WERI-Rb-1 (cell line): ENCODE measurements at regions not wholly inside any gene's neighbourhood (a gene's known extent, or its start where the extent isn't known, plus 50 kb on each side); places are given as distances from the start of the nearest gene placed in this dataset.
"Not testable (repeated sequence)": the region's sequence is repeated elsewhere in the genome, so short reads cannot be mapped to it uniquely, and the experiment has no call there.

Experiments
- DNase-seq: peaks from one replicate; pipeline ENCODE4 v3.0.0-alpha.2; 2020
- H3K27ac ChIP-seq: fragments of 250-450 bp; sonication (Bioruptor Pico); 2 replicates; pipeline ENCODE4 v1.5.1; 2020; ENCODE audit warnings: mild to moderate bottlenecking, moderate library complexity
- H3K27me3 ChIP-seq: fragments of 250-450 bp; sonication (Bioruptor Pico); 2 replicates; pipeline ENCODE4 v1.5.1; 2021; ENCODE audit warnings: mild to moderate bottlenecking, low read depth, moderate library complexity; ENCODE audit not compliant: insufficient read depth, severe bottlenecking
- H3K36me3 ChIP-seq: fragments of 250-450 bp; sonication (Bioruptor Pico); 2 replicates; pipeline ENCODE4 v1.5.1; 2020; ENCODE audit warnings: mild to moderate bottlenecking, moderate library complexity
- H3K4me3 ChIP-seq: 2 replicates; pipeline ENCODE4 v1.5.1; 2011; ENCODE audit warnings: low read depth, mild to moderate bottlenecking, control low read depth, low read length
- H3K9me3 ChIP-seq: fragments of 250-450 bp; sonication (Bioruptor Pico); 2 replicates; pipeline ENCODE4 v1.5.1; 2021; ENCODE audit warnings: mild to moderate bottlenecking, moderate library complexity; ENCODE audit not compliant: severe bottlenecking
- TF ChIP-seq, protein P1 (sequence below): IDR thresholded peaks from 2 replicates; pipeline ENCODE4 v1.5.1; 2011; ENCODE audit warnings: low read depth, mild to moderate bottlenecking, control low read depth, inconsistent platforms, low read length

DNA sequence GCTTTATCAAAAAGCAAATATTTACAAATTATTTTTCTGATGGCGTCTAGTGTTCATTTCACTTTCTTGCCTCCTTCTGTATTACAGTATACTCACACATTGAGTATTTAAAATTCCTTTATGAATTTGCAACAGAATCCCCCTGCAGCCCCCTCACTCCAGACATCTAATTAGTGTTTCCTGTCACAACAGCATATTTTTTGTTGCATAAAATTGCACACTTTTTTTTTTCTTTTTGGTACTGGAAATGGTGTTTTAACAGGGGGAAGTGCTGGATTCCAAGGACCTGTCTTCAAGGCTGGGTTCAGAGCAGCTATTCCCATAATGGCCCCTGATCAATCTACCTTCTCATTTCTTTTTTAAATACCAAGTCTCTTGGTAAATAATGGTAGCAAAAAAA lies 184.3 kb upstream of the HMCN1 start:
- H3K9me3 ChIP-seq, result no peaks in the 10 kb centered on the region
- H3K36me3 ChIP-seq, result no peaks in the 10 kb centered on the region
- no peak for DNase-seq
- H3K27me3 ChIP-seq, result no peaks in the 10 kb centered on the region
- H3K27ac ChIP-seq, result no peak overlapping the region
- TF ChIP-seq, protein P1, sequence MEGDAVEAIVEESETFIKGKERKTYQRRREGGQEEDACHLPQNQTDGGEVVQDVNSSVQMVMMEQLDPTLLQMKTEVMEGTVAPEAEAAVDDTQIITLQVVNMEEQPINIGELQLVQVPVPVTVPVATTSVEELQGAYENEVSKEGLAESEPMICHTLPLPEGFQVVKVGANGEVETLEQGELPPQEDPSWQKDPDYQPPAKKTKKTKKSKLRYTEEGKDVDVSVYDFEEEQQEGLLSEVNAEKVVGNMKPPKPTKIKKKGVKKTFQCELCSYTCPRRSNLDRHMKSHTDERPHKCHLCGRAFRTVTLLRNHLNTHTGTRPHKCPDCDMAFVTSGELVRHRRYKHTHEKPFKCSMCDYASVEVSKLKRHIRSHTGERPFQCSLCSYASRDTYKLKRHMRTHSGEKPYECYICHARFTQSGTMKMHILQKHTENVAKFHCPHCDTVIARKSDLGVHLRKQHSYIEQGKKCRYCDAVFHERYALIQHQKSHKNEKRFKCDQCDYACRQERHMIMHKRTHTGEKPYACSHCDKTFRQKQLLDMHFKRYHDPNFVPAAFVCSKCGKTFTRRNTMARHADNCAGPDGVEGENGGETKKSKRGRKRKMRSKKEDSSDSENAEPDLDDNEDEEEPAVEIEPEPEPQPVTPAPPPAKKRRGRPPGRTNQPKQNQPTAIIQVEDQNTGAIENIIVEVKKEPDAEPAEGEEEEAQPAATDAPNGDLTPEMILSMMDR, result no peak
- no peak overlapping the region for H3K4me3 ChIP-seq

DNA sequence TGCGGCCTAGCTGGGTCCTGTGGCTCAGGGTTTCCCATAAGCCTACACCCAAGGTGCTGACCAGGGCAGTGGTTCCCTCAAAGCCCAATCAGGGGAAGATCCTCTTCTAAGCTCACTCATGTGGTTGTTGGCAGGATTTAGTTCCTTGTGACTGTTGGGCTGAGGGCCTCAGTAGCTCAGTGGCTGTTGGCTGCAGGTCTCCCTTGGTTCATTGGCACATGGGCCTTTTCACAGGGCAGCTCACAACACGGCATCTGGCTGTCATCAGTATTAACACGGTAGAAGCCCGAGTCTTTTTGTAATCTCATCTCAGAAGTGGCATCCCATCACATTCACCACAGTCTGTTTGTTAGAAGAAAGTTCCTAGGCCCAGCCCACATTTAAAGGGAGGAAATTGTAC lies 188.2 kb upstream of the HMCN1 start:
- TF ChIP-seq, protein P1, result no peak
- no peaks in the 10 kb centered on the region for H3K9me3 ChIP-seq

DNA sequence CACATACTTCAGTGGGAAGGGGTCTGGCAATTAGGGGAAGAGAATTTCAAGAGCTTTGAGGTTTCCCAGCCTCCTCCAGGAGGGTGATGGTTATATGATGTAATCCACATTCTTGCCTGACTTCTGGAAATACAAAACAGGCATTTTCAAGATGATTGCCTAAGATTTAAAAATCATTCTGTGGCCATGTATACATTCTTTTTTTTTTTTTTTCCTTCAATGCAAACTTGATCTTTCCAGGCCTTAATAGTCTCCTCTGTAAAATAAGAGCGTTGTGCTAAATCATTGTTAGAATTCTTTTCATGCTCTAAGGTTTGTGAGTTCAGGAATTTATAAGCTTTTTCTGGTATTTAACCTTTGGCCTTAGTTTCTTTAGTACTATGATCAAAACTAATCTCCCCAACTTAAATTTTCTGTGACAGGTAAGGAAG lies 192.3 kb upstream of the HMCN1 start:
- Histone ChIP-seq H3K4me3 (no peak overlapping the region), H3K36me3 (no peaks in the 10 kb centered on the region), H3K27ac (no peak overlapping the region), H3K9me3 (no peaks in the 10 kb centered on the region), H3K27me3 (no peaks in the 10 kb centered on the region)
- no peak for DNase-seq
- TF ChIP-seq, protein P1, result no peak

More for the DNA sequence above, 188.2 kb upstream of the HMCN1 start:
- no peak for DNase-seq
- Histone ChIP-seq H3K27ac (no peak overlapping the region), H3K27me3 (no peaks in the 10 kb centered on the region), H3K4me3 (no peak overlapping the region), H3K36me3 (no peaks in the 10 kb centered on the region)

DNA sequence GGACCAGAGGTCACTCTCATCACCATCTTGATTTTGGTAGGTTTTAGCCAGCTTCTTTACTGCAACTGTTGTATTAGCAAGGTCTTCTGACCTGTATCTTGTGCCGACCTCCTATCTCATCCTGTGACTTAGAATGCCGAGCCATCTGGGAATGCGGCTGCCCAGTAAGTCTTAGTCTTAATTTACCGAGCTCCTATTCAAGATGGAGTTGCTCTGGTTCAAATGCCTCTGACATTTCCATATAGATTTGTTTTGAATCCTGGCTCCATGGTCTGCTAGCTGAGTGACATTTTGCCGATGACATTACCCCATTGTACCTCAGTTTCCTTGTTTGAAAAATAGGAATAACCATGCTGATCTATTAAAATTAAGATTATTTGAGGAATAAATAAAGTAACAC lies 193.9 kb upstream of the HMCN1 start:
- H3K27ac ChIP-seq, result no peak overlapping the region
- TF ChIP-seq, protein P1, result no peak
- H3K9me3 ChIP-seq, result no peaks in the 10 kb centered on the region
- H3K36me3 ChIP-seq, result no peaks in the 10 kb centered on the region
- no peaks in the 10 kb centered on the region for H3K27me3 ChIP-seq
- no peak for DNase-seq
- no peak overlapping the region for H3K4me3 ChIP-seq

DNA sequence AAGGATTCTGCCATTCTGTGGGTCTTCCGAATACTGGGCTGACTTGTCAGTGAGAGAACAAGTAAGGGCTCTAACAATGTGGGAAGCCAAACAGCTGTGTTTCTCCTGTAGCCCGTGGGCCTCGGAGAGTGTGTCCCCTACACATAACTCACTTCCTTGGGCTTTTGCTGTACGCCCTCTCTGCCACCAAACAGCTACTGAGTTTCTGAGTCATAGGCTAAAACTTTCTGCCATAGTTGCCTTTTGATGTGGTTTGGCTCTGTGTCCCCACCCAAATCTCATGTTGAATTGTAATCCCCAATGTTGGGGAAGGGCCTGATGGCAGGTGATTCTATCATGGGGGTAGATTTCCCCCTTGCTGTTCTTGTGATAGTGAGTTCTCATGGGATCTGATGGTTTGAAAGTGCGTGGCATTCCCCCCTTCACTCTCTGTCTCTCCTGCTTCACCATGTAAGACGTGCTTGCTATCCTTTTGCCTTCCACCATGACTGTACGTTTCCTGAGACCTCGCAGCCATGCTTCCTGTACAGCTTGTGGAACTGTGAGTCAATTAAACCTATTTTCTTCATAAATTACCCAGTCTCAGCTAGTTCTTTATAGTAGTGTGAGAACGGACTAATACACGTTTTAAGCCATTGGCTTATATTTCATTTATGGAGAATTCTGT lies 194.8 kb upstream of the HMCN1 start:
- H3K27ac ChIP-seq, result no peak overlapping the region
- no peaks in the 10 kb centered on the region for H3K9me3 ChIP-seq
- H3K4me3 ChIP-seq, result no peak overlapping the region
- H3K27me3 ChIP-seq, result no peaks in the 10 kb centered on the region
- no peaks in the 10 kb centered on the region for H3K36me3 ChIP-seq
- no peak for DNase-seq
- TF ChIP-seq, protein P1, result no peak

DNA sequence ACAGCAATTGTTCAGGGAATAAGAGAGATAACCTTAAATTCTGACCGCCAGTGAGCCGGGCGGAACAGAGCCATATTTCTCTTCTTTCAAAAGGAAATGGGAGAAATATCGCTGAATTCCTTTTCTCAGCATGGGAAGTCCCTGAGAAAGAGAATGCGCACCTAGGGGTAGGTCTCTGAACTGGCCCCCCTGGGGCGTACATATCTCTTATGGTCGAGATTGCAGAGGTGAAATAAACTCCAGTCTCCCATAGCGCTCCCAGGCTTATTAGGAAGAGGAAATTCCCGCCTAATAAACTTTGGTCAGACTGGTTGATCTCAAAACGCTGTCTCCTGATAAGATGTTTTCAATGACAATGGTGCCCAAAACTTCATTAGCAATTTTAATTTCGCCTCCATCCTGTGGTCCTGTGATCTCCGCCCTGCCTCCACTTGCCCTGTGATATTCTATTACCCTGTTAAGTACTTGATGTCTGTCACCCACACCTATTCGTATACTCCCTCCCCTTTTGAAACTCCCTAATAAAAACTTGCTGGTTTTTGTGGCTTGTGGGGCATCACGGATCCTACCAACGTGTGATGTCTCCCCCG lies 195.8 kb upstream of the HMCN1 start:
- not testable (repeated sequence) for H3K27me3 ChIP-seq, H3K27ac ChIP-seq, H3K9me3 ChIP-seq, DNase-seq, H3K4me3 ChIP-seq, H3K36me3 ChIP-seq
